Mesothelial cell of epicardium (in vitro differentiated cells): ENCODE measurements at regions not wholly inside any gene's neighbourhood (a gene's known extent, or its start where the extent isn't known, plus 50 kb on each side); places are given as distances from the start of the nearest gene placed in this dataset.
A peak's percentile ranks its signal among the peaks of the same experiment; 100 is the strongest.

Experiments used
- DNase-seq, 2 experiments: peaks; one replicate each; pipeline ENCODE4 v3.0.0; 2021; ENCODE audit warnings: low spot score in 2 of 2; ENCODE audit not compliant: unreplicated experiment in 2 of 2
- H3K27ac Mint-ChIP-seq: 2 replicates; pipeline ENCODE4 v1.8.0; 2021; ENCODE audit warnings: mixed read lengths
- H3K27me3 Mint-ChIP-seq: 2 replicates; pipeline ENCODE4 v1.8.0; 2021; ENCODE audit warnings: low read depth, mixed read lengths
- H3K36me3 Mint-ChIP-seq: 2 replicates; pipeline ENCODE4 v1.8.0; 2021; ENCODE audit warnings: mixed read lengths
- H3K4me1 Mint-ChIP-seq: 2 replicates; pipeline ENCODE4 v1.8.0; 2021; ENCODE audit warnings: mixed read lengths
- H3K4me3 Mint-ChIP-seq: 2 replicates; pipeline ENCODE4 v1.8.0; 2021; ENCODE audit warnings: mild to moderate bottlenecking, moderate library complexity, mixed read lengths
- H3K9me3 Mint-ChIP-seq: 2 replicates; pipeline ENCODE4 v1.8.0; 2021; ENCODE audit warnings: mixed read lengths
- TF ChIP-seq, protein P1 (sequence below): fragments of 200-600 bp; sonication (generic); IDR thresholded peaks from one replicate; pipeline ENCODE4 v1.5.0; 2021; ENCODE audit warnings: antibody characterized with exemption; ENCODE audit not compliant: unreplicated experiment

GRCh38 chr12:28857369-28857768 lies 291.7 kb upstream of the FAR2 start:
- H3K27me3 Mint-ChIP-seq, result no peaks in the 10 kb centered on the region
- H3K27ac Mint-ChIP-seq, result peak overlapping the region; percentile 71
- DNase-seq, result no peak
- no peak overlapping the region for H3K4me3 Mint-ChIP-seq
- TF ChIP-seq, protein P1, sequence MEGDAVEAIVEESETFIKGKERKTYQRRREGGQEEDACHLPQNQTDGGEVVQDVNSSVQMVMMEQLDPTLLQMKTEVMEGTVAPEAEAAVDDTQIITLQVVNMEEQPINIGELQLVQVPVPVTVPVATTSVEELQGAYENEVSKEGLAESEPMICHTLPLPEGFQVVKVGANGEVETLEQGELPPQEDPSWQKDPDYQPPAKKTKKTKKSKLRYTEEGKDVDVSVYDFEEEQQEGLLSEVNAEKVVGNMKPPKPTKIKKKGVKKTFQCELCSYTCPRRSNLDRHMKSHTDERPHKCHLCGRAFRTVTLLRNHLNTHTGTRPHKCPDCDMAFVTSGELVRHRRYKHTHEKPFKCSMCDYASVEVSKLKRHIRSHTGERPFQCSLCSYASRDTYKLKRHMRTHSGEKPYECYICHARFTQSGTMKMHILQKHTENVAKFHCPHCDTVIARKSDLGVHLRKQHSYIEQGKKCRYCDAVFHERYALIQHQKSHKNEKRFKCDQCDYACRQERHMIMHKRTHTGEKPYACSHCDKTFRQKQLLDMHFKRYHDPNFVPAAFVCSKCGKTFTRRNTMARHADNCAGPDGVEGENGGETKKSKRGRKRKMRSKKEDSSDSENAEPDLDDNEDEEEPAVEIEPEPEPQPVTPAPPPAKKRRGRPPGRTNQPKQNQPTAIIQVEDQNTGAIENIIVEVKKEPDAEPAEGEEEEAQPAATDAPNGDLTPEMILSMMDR, result no peak
- H3K9me3 Mint-ChIP-seq, result peaks cover 4% of the 10 kb centered on the region
- H3K36me3 Mint-ChIP-seq, result no peaks in the 10 kb centered on the region
- H3K4me1 Mint-ChIP-seq, result peaks cover 36% of the 10 kb centered on the region

DNA sequence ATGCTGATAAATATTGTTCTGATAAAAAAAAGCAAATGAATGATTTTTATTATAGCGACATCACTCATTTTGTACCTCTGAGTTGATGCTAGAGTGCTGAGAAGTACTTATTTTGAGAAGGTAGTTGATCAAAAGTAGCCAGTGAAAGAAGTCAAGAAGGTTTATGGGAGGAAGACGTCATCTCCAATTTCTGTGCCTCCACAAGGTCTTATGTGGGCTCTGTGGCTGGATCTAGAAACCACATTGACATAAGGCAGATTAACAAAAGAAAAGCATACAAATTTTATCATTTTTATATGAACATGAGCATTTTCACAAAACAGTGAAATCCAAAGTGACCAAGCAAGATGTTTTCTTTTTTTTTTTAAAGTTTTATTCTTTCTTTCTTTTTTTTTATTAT lies 289.5 kb upstream of the FAR2 start:
- Mint-ChIP-seq H3K4me3 (no peak overlapping the region), H3K27me3 (no peaks in the 10 kb centered on the region), H3K4me1 (peaks cover 36% of the 10 kb centered on the region), H3K9me3 (peaks cover 6% of the 10 kb centered on the region), H3K36me3 (no peaks in the 10 kb centered on the region), H3K27ac (no peak overlapping the region)
- DNase-seq, result no peak
- TF ChIP-seq, protein P1, result no peak

DNA sequence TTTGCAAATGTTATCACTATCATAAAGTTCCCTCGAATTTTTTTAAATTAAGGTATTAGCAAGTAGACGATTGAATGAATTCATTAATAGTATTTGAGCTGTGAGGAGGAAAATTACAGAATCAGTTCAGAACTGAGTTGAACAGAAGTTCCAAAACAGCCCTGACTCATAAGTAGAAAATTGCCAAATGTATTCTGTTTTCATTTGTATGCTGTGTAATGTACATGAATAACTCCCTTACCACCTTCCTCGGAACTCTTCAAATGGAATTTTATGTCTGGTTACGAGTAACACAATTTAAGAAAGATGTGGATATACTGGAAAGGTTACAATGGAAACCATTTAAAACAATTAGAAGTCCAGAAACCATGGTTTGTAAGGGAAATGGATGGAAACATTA lies 283.3 kb upstream of the FAR2 start:
- no peaks in the 10 kb centered on the region for H3K27me3 Mint-ChIP-seq
- H3K4me1 Mint-ChIP-seq, result peaks cover 39% of the 10 kb centered on the region
- H3K27ac Mint-ChIP-seq, result peak overlapping the region; percentile 17
- TF ChIP-seq, protein P1, result no peak
- peaks cover 6% of the 10 kb centered on the region for H3K9me3 Mint-ChIP-seq
- DNase-seq, result no peak
- no peak overlapping the region for H3K4me3 Mint-ChIP-seq
- no peaks in the 10 kb centered on the region for H3K36me3 Mint-ChIP-seq

GRCh38 chr12:28866296-28866695 lies 282.8 kb upstream of the FAR2 start:
- no peaks in the 10 kb centered on the region for H3K36me3 Mint-ChIP-seq
- peaks cover 39% of the 10 kb centered on the region for H3K4me1 Mint-ChIP-seq
- no peak for DNase-seq
- H3K9me3 Mint-ChIP-seq, result peaks cover 6% of the 10 kb centered on the region
- no peak overlapping the region for H3K27ac Mint-ChIP-seq
- TF ChIP-seq, protein P1, result no peak
- H3K4me3 Mint-ChIP-seq, result no peak overlapping the region
- no peaks in the 10 kb centered on the region for H3K27me3 Mint-ChIP-seq

- peaks cover 39% of the 10 kb centered on the region for H3K4me1 Mint-ChIP-seq
- no peak for DNase-seq
- H3K36me3 Mint-ChIP-seq, result no peaks in the 10 kb centered on the region
- H3K4me3 Mint-ChIP-seq, result no peak overlapping the region
- H3K9me3 Mint-ChIP-seq, result peaks cover 6% of the 10 kb centered on the region
- H3K27me3 Mint-ChIP-seq, result no peaks in the 10 kb centered on the region
- TF ChIP-seq, protein P1, result no peak
- no peak overlapping the region for H3K27ac Mint-ChIP-seq
Measured at GRCh38 chr12:28866715-28867503, 282.2 kb upstream of the FAR2 start.
